ENCODE measurements at regions not wholly inside any gene's neighbourhood (a gene's known extent, or its start where the extent isn't known, plus 50 kb on each side); places are given as distances from the start of the nearest gene placed in this dataset.

- Histone ChIP-seq H3K4me3 (ENCODE audit: low read length) (no peak overlapping the region), H3K4me2 (ENCODE audit: low read length) (no peak overlapping the region), H3K9me2 (ENCODE audit: insufficient read depth, low read length) (no peaks in the 10 kb centered on the region), H4K20me1 (ENCODE audit: insufficient read depth) (no peaks in the 10 kb centered on the region), H3K9ac (ENCODE audit: low read length) (no peak overlapping the region), H3K9me3 (ENCODE audit: low read length) (no peaks in the 10 kb centered on the region), H3K79me2 (replicated peaks; ENCODE audit: insufficient read depth, low read length) (no peaks in the 10 kb centered on the region), H3K27me3 (ENCODE audit: insufficient read depth, low read depth, low read length) (no peaks in the 10 kb centered on the region), H3K36me3 (ENCODE audit: insufficient read depth, low read length) (no peaks in the 10 kb centered on the region), H2AFZ (ENCODE audit: low read depth, low read length) (no peak overlapping the region), H3F3A (ENCODE audit: insufficient read depth, low read length, poor library complexity, severe bottlenecking) (no peaks in the 10 kb centered on the region), H3K27ac (ENCODE audit: low read length) (no peak overlapping the region)
- TF ChIP-seq POLR2AphosphoS5 (IDR thresholded peaks at IDR 0.05) (no peak), SMC3 (conservative IDR thresholded peaks at IDR 0.05; ENCODE audit: poor library complexity) (no peak), REST (IDR thresholded peaks at IDR 0.05; ENCODE audit: borderline replicate concordance) (peak; percentile 70), TAF1 (IDR thresholded peaks at IDR 0.05; ENCODE audit: low read depth) (no peak)
Measured at GRCh38 chr12:98156697-98157096, 358.7 kb upstream of the TMPO start.

GRCh38 chr12:98162906-98163678 lies 352.3 kb upstream of the TMPO start:
- H3F3A ChIP-seq (ENCODE audit: insufficient read depth, low read length, poor library complexity, severe bottlenecking), result no peaks in the 10 kb centered on the region
- no peaks in the 10 kb centered on the region for H3K79me2 ChIP-seq (replicated peaks; ENCODE audit: insufficient read depth, low read length)
- no peaks in the 10 kb centered on the region for H3K27me3 ChIP-seq (ENCODE audit: insufficient read depth, low read depth, low read length)
- no peak overlapping the region for H3K27ac ChIP-seq (ENCODE audit: low read length)
- no peaks in the 10 kb centered on the region for H3K9me2 ChIP-seq (ENCODE audit: insufficient read depth, low read length)
- H2AFZ ChIP-seq (ENCODE audit: low read depth, low read length), result no peak overlapping the region
- H3K9ac ChIP-seq (ENCODE audit: low read length), result no peak overlapping the region
- no peak overlapping the region for H3K4me2 ChIP-seq (ENCODE audit: low read length)
- H3K36me3 ChIP-seq (ENCODE audit: insufficient read depth, low read length), result no peaks in the 10 kb centered on the region
- no peaks in the 10 kb centered on the region for H4K20me1 ChIP-seq (ENCODE audit: insufficient read depth)
- TF ChIP-seq RAD21 (conservative IDR thresholded peaks at IDR 0.05), result no peak
- TF ChIP-seq TAF1 (IDR thresholded peaks at IDR 0.05; ENCODE audit: low read depth), result no peak
- H3K4me3 ChIP-seq (ENCODE audit: low read length), result no peak overlapping the region
- no peaks in the 10 kb centered on the region for H3K9me3 ChIP-seq (ENCODE audit: low read length)

- Histone ChIP-seq H3K9ac (ENCODE audit: low read length) (no peak overlapping the region), H3K27me3 (ENCODE audit: insufficient read depth, low read depth, low read length) (no peaks in the 10 kb centered on the region), H3K4me3 (ENCODE audit: low read length) (no peak overlapping the region), H3K27ac (ENCODE audit: low read length) (no peak overlapping the region), H3K36me3 (ENCODE audit: insufficient read depth, low read length) (no peaks in the 10 kb centered on the region), H2AFZ (ENCODE audit: low read depth, low read length) (no peak overlapping the region), H3K79me2 (replicated peaks; ENCODE audit: insufficient read depth, low read length) (no peaks in the 10 kb centered on the region), H4K20me1 (ENCODE audit: insufficient read depth) (no peaks in the 10 kb centered on the region), H3F3A (ENCODE audit: insufficient read depth, low read length, poor library complexity, severe bottlenecking) (no peaks in the 10 kb centered on the region), H3K9me2 (ENCODE audit: insufficient read depth, low read length) (no peaks in the 10 kb centered on the region), H3K9me3 (ENCODE audit: low read length) (no peaks in the 10 kb centered on the region), H3K4me2 (ENCODE audit: low read length) (no peak overlapping the region)
- TF ChIP-seq REST (IDR thresholded peaks at IDR 0.05; ENCODE audit: borderline replicate concordance), result no peak
- no peak for TF ChIP-seq EZH2 (IDR thresholded peaks at IDR 0.05; ENCODE audit: borderline replicate concordance, insufficient read depth, low read length, poor library complexity, severe bottlenecking)
- no peak for TF ChIP-seq MXI1 (conservative IDR thresholded peaks at IDR 0.05; ENCODE audit: poor library complexity, severe bottlenecking)
- no peak for TF ChIP-seq SMC3 (conservative IDR thresholded peaks at IDR 0.05; ENCODE audit: poor library complexity)
- TF ChIP-seq CTCF (IDR thresholded peaks at IDR 0.05; ENCODE audit: poor library complexity, severe bottlenecking), result no peak
- TF ChIP-seq RAD21 (conservative IDR thresholded peaks at IDR 0.05), result no peak
- no peak for TF ChIP-seq TAF1 (IDR thresholded peaks at IDR 0.05; ENCODE audit: low read depth)
- TF ChIP-seq POLR2AphosphoS5 (IDR thresholded peaks at IDR 0.05), result no peak
Measured at GRCh38 chr12:98172304-98172703, 343.1 kb upstream of the TMPO start.

Data from neural cell (in vitro differentiated cells).